Rectal smooth muscle tissue (tissue), 1 donor: ENCODE measurements at regions not wholly inside any gene's neighbourhood (a gene's known extent, or its start where the extent isn't known, plus 50 kb on each side); places are given as distances from the start of the nearest gene placed in this dataset.

Source experiments
- H3K27ac ChIP-seq: one replicate; pipeline ENCODE4 v1.7.0; 2013; ENCODE audit warnings: low read depth, low read length, inconsistent platforms
- H3K27me3 ChIP-seq: one replicate; pipeline ENCODE4 v1.7.0; 2013; ENCODE audit warnings: low read length; ENCODE audit not compliant: control insufficient read depth, insufficient read depth
- H3K36me3 ChIP-seq: one replicate; pipeline ENCODE4 v1.7.0; 2013; ENCODE audit warnings: low read length; ENCODE audit not compliant: control insufficient read depth, insufficient read depth
- H3K4me1 ChIP-seq: one replicate; pipeline ENCODE4 v1.7.0; 2013; ENCODE audit warnings: low read length; ENCODE audit not compliant: control insufficient read depth, insufficient read depth
- H3K4me3 ChIP-seq: one replicate; pipeline ENCODE4 v1.7.0; 2013; ENCODE audit warnings: low read length
- H3K9ac ChIP-seq: one replicate; pipeline ENCODE4 v1.7.0; 2013; ENCODE audit warnings: low read length

DNA sequence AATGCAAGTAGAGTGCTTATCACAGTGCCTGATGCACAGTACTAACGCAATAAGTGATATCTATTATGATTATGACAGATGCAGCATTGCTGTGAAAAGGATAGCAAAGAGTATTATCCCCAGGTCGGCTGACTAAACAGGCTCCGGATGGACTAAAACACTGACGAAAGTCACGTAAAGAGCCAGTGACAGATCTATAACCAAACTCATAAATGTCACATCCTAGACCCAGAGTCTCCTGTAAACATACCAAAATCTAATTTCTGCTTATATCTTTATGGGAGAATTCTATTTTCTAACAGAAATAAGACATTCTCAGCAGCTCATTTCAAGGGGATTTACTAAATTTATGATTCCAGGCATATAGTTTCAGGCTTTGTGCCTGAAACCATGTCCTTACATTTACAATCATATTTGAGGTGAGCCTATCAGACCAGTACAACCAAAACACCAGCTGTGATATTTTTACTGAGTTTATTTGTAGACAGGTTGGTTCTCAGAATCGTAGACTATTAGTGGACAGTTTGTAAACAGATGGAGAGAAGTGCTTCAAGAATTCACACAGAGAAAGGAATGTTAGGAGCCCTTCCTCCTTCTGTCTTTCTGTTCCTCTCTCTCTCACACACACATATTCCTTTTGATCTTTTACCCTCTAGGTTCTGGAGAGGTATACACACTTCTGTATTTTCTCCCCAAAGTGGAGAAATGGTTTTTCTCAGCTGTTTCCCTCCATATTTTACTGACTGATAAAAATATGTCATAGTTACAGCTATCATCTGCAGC, 52.4 kb upstream of the WDR26 start:
- Histone ChIP-seq H3K4me1 (no peaks in the 10 kb centered on the region), H3K27me3 (no peaks in the 10 kb centered on the region), H3K4me3 (no peak overlapping the region)

DNA sequence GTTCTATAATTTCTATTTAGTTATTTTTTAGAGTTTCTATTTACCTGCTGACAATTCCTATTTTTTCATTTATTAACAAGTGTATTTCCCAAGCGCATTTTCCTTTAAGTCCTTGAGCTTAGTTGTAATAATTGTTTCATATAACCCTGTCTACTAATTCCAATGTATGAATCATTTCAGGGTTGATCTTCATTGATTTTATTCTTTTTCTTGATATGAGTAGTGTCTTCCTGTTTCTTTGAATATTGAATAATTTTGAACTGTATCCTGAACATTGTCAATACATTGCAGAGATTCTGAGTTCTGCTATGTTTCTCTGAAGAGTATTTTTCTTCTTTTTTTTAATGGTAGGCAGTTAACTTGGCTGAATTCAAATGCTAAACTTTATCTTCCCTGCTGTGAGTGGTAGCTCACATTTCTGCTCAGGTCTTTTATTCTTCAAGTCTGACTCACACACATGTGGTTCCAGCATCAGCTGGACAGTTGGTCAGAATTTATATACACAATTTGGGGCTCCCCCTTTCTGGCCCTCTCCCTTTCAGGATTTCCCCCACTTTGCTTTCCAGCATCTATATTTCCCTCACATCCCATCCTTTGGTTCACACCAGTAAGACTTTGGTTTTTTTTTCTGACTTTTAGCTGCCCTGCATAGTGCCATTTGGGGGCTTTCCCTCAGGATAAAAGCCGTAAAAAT, 54.4 kb upstream of the WDR26 start:
- no peak overlapping the region for H3K4me3 ChIP-seq

More for the DNA sequence above, 52.4 kb upstream of the WDR26 start:
- Histone ChIP-seq H3K27ac (no peak overlapping the region), H3K36me3 (no peaks in the 10 kb centered on the region), H3K9ac (no peak overlapping the region)

DNA sequence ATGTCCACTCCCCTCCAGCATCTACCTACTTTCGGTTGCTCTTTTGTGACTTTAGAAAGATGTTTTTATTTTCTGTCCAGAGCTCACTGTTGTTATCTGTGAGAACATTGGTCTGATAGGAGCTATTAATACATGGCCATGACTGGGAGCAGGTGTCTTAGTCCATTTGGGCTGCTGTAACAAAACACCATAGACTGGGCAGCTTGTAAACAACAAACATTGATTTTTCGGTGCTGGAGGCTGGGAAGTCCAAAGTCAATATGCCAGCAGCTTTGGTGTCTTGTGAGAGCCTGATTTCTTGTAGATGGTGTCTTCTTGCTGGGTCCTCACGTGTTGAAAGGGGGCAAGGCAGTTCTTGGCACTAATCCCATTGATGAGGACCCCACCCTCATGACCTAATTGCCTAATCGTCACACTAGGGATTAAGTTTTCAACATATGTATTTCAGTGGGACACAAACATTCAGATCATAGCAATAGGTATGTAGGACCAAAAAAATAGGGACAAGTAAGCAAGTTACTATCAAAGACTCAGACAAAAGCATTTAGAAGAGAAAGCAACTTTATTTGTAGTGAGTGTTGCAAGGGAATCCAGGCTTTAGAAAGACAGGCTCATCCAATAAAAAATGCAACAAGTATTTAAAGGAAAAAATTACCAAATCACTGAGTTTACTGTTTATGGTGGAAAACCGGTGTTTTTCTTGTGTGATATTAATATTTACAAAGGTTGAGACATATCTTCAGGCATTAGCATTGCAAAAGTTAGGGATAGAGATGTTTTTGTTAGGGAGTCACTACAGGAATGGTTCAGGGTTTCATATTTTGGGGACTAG, 55.2 kb upstream of the WDR26 start:
- Histone ChIP-seq H3K27ac (no peak overlapping the region), H3K4me1 (no peaks in the 10 kb centered on the region), H3K36me3 (no peaks in the 10 kb centered on the region), H3K27me3 (no peaks in the 10 kb centered on the region), H3K4me3 (no peak overlapping the region), H3K9ac (no peak overlapping the region)

More for the DNA sequence above, 54.4 kb upstream of the WDR26 start:
- no peaks in the 10 kb centered on the region for H3K36me3 ChIP-seq
- H3K9ac ChIP-seq, result no peak overlapping the region
- no peaks in the 10 kb centered on the region for H3K4me1 ChIP-seq
- no peaks in the 10 kb centered on the region for H3K27me3 ChIP-seq
- H3K27ac ChIP-seq, result no peak overlapping the region

DNA sequence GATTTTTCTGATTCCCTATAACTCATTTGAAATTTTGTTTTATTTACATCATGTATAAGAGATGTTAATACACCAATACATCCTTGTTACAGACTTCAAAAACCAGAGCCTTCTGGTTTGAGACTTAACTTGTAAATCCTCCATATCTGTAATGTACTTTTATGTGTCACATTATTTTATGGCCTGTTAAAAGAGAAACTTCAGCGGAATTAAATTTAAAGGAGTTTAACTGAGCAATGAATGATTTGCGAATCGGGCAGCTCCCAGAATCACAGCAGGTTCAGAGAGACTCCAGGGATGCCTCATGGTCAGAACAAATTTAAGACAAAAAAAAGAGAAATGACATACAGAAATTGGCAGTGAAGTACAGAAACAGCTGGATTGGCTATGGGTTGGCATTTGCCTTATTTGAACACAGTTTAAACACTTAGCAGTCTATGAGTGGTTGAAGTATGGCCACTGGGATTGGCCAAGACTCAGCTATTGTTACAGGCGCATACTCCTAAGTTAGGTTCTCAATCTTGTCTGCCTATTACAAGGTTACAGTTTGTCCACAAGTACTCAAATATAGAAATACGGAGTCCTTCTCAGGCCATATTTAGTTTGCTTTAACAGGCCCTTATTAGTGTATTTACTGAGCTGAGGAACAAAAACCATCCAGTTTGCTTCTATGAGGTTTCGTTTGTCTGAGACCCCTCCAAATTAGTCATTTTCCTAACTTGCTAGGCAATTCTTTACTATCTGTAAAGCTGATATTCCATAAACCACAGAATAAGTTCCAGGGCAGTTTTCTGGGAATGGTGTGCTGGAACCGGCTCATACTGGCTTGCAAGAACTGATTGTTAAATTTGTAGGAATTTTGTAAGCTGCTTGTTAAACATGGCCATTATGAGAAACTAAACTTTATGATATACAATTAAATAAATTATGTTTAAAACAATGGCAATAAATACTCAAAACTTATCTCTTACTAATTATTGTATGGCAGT, 56.2 kb upstream of the WDR26 start:
- H3K27ac ChIP-seq, result no peak overlapping the region
- no peaks in the 10 kb centered on the region for H3K4me1 ChIP-seq
- no peak overlapping the region for H3K4me3 ChIP-seq
- H3K36me3 ChIP-seq, result no peaks in the 10 kb centered on the region
- H3K27me3 ChIP-seq, result no peaks in the 10 kb centered on the region
- H3K9ac ChIP-seq, result no peak overlapping the region

DNA sequence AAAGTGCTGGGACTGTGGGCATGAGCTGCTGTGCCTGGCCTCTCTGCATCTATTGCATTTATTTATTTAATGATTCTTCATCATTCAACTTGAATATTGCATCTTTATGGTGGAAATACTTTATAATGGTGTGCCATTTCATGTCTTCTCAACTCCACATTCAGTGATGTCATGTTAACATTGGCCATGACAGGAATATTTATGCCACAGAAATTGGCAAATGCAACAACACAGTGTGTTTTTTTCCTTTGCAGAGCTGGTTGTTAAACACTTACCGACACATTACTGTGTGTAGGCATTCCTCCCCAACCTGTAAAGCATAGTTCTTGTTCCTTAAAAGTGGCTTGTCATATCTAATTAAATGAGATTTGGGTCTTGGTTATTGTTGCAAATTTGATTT, 57.4 kb upstream of the WDR26 start:
- Histone ChIP-seq H3K9ac (no peak overlapping the region), H3K4me1 (no peaks in the 10 kb centered on the region), H3K27me3 (no peaks in the 10 kb centered on the region), H3K27ac (no peak overlapping the region), H3K36me3 (no peaks in the 10 kb centered on the region), H3K4me3 (no peak overlapping the region)

DNA sequence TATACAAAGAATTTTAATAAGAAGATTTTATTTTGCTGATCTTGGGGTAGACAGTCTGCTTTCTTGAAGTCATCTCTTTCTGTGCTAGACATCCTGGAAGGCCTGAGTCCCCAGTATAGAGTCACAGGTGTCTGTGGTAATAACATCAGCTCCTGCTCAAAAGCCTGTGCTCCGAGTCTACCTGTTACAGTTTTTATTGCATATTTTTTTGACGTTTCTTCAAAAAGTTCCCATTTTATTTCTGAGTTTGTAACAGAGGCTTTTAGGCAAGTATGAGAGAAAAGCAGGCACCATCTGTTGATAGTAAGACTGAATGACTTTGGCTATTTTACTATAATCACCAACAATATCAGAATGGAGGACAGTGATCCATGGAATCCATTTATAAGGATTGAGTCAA, 58.0 kb upstream of the WDR26 start:
- Histone ChIP-seq H3K4me3 (no peak overlapping the region), H3K27ac (no peak overlapping the region), H3K9ac (no peak overlapping the region), H3K36me3 (no peaks in the 10 kb centered on the region), H3K4me1 (no peaks in the 10 kb centered on the region), H3K27me3 (no peaks in the 10 kb centered on the region)

DNA sequence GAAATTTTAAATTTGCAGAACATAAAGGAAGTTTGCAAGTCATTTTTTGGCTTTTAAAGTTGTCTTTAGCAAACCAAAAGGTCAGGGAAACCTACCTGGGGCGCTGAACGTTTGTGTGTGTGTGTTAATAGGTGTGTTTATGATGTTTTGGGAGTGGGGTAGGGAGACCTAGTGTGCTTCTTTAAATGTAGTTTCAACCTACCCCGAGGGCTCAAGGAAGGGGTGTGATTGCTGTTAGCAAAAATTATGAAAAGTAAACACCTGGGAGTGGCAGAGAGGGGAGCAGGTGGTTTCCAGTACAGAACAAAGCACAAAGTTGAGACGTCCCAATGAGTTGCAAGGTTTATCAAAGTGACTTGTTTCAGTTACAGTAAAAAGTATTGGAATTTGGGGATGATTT, 58.7 kb upstream of the WDR26 start:
- Histone ChIP-seq H3K9ac (no peak overlapping the region), H3K4me3 (no peak overlapping the region), H3K27ac (no peak overlapping the region)

DNA sequence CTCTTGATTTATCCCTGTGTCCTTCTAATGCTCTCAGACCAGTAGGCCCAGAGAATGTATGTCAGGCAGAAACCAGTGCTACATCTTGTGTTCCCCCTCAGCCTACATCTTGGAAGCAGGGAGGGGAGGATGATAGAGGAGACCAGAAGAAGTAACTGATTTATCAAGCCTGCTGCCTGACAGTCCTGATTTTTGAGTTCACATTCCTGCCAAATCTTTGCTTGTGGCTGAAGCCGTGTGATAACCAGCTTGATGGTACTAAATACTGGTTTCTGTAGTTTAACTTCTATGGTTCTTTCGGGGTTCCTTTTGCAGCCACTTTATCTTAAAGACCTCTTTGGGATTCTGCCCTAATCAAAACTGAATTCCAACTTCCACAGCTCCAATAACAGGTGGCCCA, 59.7 kb upstream of the WDR26 start:
- H3K27ac ChIP-seq, result no peak overlapping the region
- no peak overlapping the region for H3K4me3 ChIP-seq
- H3K9ac ChIP-seq, result no peak overlapping the region
- no peaks in the 10 kb centered on the region for H3K27me3 ChIP-seq
- H3K4me1 ChIP-seq, result no peaks in the 10 kb centered on the region
- H3K36me3 ChIP-seq, result no peaks in the 10 kb centered on the region

More for the DNA sequence above, 58.7 kb upstream of the WDR26 start:
- no peaks in the 10 kb centered on the region for H3K36me3 ChIP-seq
- no peaks in the 10 kb centered on the region for H3K4me1 ChIP-seq
- H3K27me3 ChIP-seq, result no peaks in the 10 kb centered on the region

DNA sequence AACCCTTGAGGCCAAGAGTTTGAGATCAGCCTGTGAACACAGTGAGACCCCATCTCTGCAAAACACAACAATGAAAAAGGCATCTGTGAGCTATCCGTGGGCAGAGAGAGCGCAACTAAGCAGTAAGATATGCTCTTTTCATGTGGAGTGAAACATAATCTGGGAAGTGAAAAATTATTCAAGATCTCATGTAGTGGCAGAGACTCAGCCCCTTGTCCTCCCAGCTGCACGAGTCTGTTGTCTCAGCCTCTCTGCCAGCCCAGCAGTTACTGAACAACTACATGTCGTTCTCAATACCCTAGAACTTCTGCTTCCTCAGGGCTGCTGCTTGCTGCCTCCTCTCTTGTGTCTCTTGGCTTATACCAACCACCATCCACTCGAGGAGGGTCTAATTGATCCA, 61.3 kb upstream of the WDR26 start:
- no peaks in the 10 kb centered on the region for H3K36me3 ChIP-seq
- H3K9ac ChIP-seq, result no peak overlapping the region
- H3K27me3 ChIP-seq, result no peaks in the 10 kb centered on the region
- no peak overlapping the region for H3K27ac ChIP-seq
- H3K4me1 ChIP-seq, result no peaks in the 10 kb centered on the region
- no peak overlapping the region for H3K4me3 ChIP-seq

DNA sequence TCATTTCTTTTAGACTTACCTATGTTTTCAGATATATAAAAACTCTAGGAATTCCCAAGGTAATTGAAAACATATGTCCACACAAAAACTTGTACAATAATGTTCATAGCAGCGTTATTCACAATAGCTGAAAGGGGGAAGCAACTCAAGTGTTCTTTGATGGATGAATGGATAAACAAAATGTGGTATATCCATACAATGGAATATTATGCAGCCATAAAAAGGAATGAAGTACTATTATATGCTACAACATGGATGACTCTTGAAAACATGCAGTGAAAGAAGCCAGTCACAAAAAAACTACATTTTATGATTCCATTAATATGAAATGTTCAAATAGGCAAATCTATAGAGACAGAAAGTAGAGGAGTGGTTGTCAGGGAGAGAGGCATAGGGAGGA, 62.2 kb upstream of the WDR26 start:
- Histone ChIP-seq H3K9ac (no peak overlapping the region), H3K27me3 (no peaks in the 10 kb centered on the region), H3K4me3 (no peak overlapping the region), H3K27ac (no peak overlapping the region), H3K36me3 (no peaks in the 10 kb centered on the region), H3K4me1 (no peaks in the 10 kb centered on the region)

DNA sequence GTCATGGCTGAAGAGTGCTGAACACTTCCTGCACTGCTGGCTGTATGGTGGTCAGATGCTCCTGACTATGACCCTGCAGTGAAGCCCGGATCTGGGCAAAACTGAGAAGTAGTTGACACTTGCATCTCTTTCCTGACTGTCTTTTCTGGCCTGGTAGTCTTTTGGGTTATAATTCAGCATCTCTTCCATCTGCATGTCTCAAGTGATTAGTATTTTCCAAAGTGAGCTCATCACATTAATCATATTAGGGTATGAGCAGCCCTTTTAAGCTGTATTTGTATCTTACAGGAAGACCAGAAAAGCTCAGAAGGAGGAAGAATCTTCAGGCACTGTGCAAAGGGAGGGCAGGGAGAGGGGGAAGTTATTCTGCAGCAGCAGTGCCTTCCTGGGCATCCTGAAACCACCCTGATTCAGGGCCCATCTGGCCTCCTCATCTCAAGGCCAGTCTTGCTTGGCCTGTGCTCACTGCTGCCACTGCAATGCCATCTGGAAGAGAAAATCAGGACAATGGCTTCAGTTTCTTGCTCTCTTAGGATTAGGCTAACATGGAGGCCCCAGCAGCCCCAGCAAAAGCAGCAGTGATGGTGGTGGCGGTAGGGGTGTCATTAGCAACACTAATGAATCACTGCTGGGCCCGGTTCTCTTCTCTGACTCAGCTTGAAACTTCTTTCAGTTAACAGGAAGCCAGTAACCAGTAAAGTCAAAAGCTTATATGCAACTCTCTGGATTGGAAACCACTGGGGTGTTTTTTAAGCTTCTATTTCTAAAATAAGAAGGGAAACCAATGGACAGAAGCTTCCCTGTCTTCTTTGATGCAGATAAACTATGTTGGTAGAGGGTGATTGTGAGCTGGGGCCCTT, 63.3 kb upstream of the WDR26 start:
- H3K9ac ChIP-seq, result no peak overlapping the region
- no peaks in the 10 kb centered on the region for H3K36me3 ChIP-seq
- H3K27ac ChIP-seq, result peak overlapping the region; percentile 53
- H3K27me3 ChIP-seq, result no peaks in the 10 kb centered on the region
- H3K4me1 ChIP-seq, result peaks cover 7% of the 10 kb centered on the region
- H3K4me3 ChIP-seq, result no peak overlapping the region
